Esophagus squamous epithelium (tissue), 5 donors: ENCODE measurements at regions not wholly inside any gene's neighbourhood (a gene's known extent, or its start where the extent isn't known, plus 50 kb on each side); places are given as distances from the start of the nearest gene placed in this dataset.

Source experiments
- DNase-seq: peaks from one replicate; lab custom pipeline; 2025; lab: John Stamatoyannopoulos, UW
- H3K27ac ChIP-seq, 4 donors: fragments of 200-600 bp; sonication (generic); one replicate each; pipeline ENCODE4 v1.5.1; 2016 to 2019; ENCODE audit warnings: mild to moderate bottlenecking in 1 of 4
- H3K27me3 ChIP-seq, 4 donors: fragments of 200-600 bp; sonication (generic); 1 replicate in 3 of 4; 2 replicates in 1 of 4; pipeline versions ENCODE4 v1.5.1 to v1.6.0; 2017 to 2021; ENCODE audit warnings: antibody characterized with exemption in 1 of 4
- H3K36me3 ChIP-seq, 3 donors: fragments of 200-600 bp; sonication (generic); one replicate each; pipeline ENCODE4 v1.5.1; 2016 to 2019
- H3K4me1 ChIP-seq, 3 donors: fragments of 200-600 bp; sonication (generic); one replicate each; pipeline ENCODE4 v1.5.1; 2017 to 2019
- H3K4me3 ChIP-seq, 4 donors: fragments of 200-600 bp; sonication (generic); 1 replicate in 3 of 4; 2 replicates in 1 of 4; pipeline ENCODE4 v1.5.1; 2016 to 2019; ENCODE audit warnings: mild to moderate bottlenecking in 2 of 4, moderate library complexity in 1 of 4
- H3K9me3 ChIP-seq, 3 donors: fragments of 200-600 bp; sonication (generic); one replicate each; pipeline ENCODE4 v1.5.1; 2016 to 2019
- CTCF ChIP-seq, 6 experiments: fragments of 450-650 bp in 4 of 6; fragments of 200-600 bp in 2 of 6; sonication (generic) in 2 of 6; IDR thresholded peaks; one replicate each; pipeline ENCODE4 v1.5.1; 2016 to 2019; ENCODE audit warnings: antibody characterized with exemption in 6 of 6, mild to moderate bottlenecking in 4 of 6, moderate library complexity in 4 of 6
- POLR2A ChIP-seq, 4 donors: fragments of 450-650 bp; IDR thresholded peaks; one replicate each; pipeline ENCODE4 v1.6.1; 2017; ENCODE audit warnings: antibody characterized with exemption in 4 of 4, mild to moderate bottlenecking in 4 of 4, moderate library complexity in 3 of 4
- WGBS, 2 donors: methylation state at CpG; one replicate each; pipeline ENCODE4 v1.1.5; 2018; 5-methylcytosine and 5-hydroxymethylcytosine counted together
- intact Hi-C: fragments of 100-400 bp; cut with DNase I; formaldehyde crosslinking; loops from one replicate; pipeline ENCODE4 v1.15.0; 2022
- small RNA-seq, 4 donors: library from RNA; depleted of rRNA; stranded (forward); fragments of <200 nt; gene quantifications; one replicate each; pipeline ENCODE3, GENCODE V24; 2016
- donor health status: DM: yes; HTN: yes; CAD: no.

- WGBS, 2 donors, result 91 to 92% methylated on average over 5 of the region's 5 CpGs
Observed at GRCh38 chr12:31780096-31780495, 51.3 kb upstream of the AMN1 start.

GRCh38 chr12:31778687-31779086 is 49.9 kb upstream of the AMN1 start:
- H3K27ac ChIP-seq, result no peak overlapping the region
- 82 to 84% methylated on average over 5 of the region's 5 CpGs for whole genome bisulfite sequencing, 2 donors
- DNase-seq, result no peak
- H3K36me3 ChIP-seq, result no peaks in the 10 kb centered on the region
- H3K4me1 ChIP-seq, result peaks cover 0 to 3% (median 0%) of the 10 kb centered on the region in 3 donors
- intact Hi-C loops, result no loop called here
- no peak overlapping the region for H3K4me3 ChIP-seq
- H3K9me3 ChIP-seq, result no peaks in the 10 kb centered on the region
- H3K27me3 ChIP-seq, result no peaks in the 10 kb centered on the region
- TF ChIP-seq CTCF (IDR thresholded peaks at IDR 0.05) (no peak), POLR2A (IDR thresholded peaks at IDR 0.05) (no peak)

More at GRCh38 chr12:31780096-31780495, 51.3 kb upstream of the AMN1 start:
- Histone ChIP-seq H3K36me3 (no peaks in the 10 kb centered on the region), H3K4me3 (no peak overlapping the region), H3K27ac (no peak overlapping the region), H3K4me1 (no peaks in the 10 kb centered on the region), H3K9me3 (no peaks in the 10 kb centered on the region), H3K27me3 (no peaks in the 10 kb centered on the region)
- no peak for TF ChIP-seq POLR2A (IDR thresholded peaks at IDR 0.05)
- no peak for TF ChIP-seq CTCF (IDR thresholded peaks at IDR 0.05)
- no peak for DNase-seq
- intact Hi-C loops, result no loop called here

Small RNA genes in the stretch of these regions (small RNA-seq; reads per million reads assigned to genes)
- gene RF00402 (0 reads per million in 4 donors), gene RNU6-1069P (0 reads per million in 4 donors)
